Thymus (tissue), 11 donors: ENCODE measurements at regions not wholly inside any gene's neighbourhood (a gene's known extent, or its start where the extent isn't known, plus 50 kb on each side); places are given as distances from the start of the nearest gene placed in this dataset.

Experiments
- DNase-seq, 9 donors: peaks; one replicate each; pipeline ENCODE4 v3.0.0-alpha.2; 2013; ENCODE audit warnings: low spot score in 9 of 9, low read depth in 6 of 9, missing footprints in 1 of 9
- H3K27ac ChIP-seq, 2 donors: one replicate each; pipeline ENCODE4 v1.5.1; 2013; ENCODE audit warnings: control low read depth in 1 of 2, low read depth in 1 of 2, low read length in 1 of 2, mild to moderate bottlenecking in 1 of 2, moderate library complexity in 1 of 2
- H3K27me3 ChIP-seq, 2 donors: one replicate each; pipeline ENCODE4 v1.5.1; 2013; ENCODE audit warnings: low read length in 1 of 2; ENCODE audit not compliant: control insufficient read depth in 2 of 2, insufficient read depth in 1 of 2
- H3K36me3 ChIP-seq, 2 donors: one replicate each; pipeline ENCODE4 v1.5.1; 2013; ENCODE audit warnings: low read length in 1 of 2, mild to moderate bottlenecking in 1 of 2, moderate library complexity in 1 of 2; ENCODE audit not compliant: control insufficient read depth in 2 of 2, insufficient read depth in 2 of 2
- H3K4me1 ChIP-seq, 2 donors: one replicate each; pipeline ENCODE4 v1.5.1; 2013; ENCODE audit warnings: low read length in 2 of 2; ENCODE audit not compliant: control insufficient read depth in 2 of 2, insufficient read depth in 2 of 2
- H3K4me3 ChIP-seq, 2 donors: one replicate each; pipeline ENCODE4 v1.5.1; 2013; ENCODE audit warnings: low read length in 2 of 2, control low read depth in 1 of 2, mild to moderate bottlenecking in 1 of 2
- H3K9me3 ChIP-seq, 2 donors: one replicate each; pipeline ENCODE4 v1.5.1; 2013; ENCODE audit warnings: low read length in 1 of 2, mild to moderate bottlenecking in 1 of 2; ENCODE audit not compliant: control insufficient read depth in 2 of 2, insufficient read depth in 1 of 2
- WGBS: extraction: QIAGEN DNeasy Blood & Tissue Kit; methylation state at CpG from one replicate; pipeline ENCODE4 v1.1.7; 2013; 5-methylcytosine and 5-hydroxymethylcytosine counted together
- donor health status: healthy.

GRCh38 chr6:120303527-120303926 lies 954.0 kb upstream of the MAN1A1 start:
- WGBS = 94% methylated on average over 2 of the region's 2 CpGs
- H3K27me3 ChIP-seq = no peaks in the 10 kb centered on the region
- no peak overlapping the region for H3K4me3 ChIP-seq
- no peaks in the 10 kb centered on the region for H3K9me3 ChIP-seq
- no peaks in the 10 kb centered on the region for H3K4me1 ChIP-seq
- no peaks in the 10 kb centered on the region for H3K36me3 ChIP-seq
- H3K27ac ChIP-seq = no peak overlapping the region
- DNase-seq = no peak

- no peaks in the 10 kb centered on the region for H3K36me3 ChIP-seq
- no peak overlapping the region for H3K27ac ChIP-seq
- H3K27me3 ChIP-seq = no peaks in the 10 kb centered on the region
- WGBS = 94% methylated on average over 2 of the region's 2 CpGs
- no peak overlapping the region for H3K4me3 ChIP-seq
- no peaks in the 10 kb centered on the region for H3K4me1 ChIP-seq
- no peak for DNase-seq
- H3K9me3 ChIP-seq = no peaks in the 10 kb centered on the region
Observed at GRCh38 chr6:120302041-120302440, 952.5 kb upstream of the MAN1A1 start.

- Histone ChIP-seq H3K36me3 (no peaks in the 10 kb centered on the region), H3K9me3 (no peaks in the 10 kb centered on the region), H3K27ac (no peak overlapping the region), H3K27me3 (no peaks in the 10 kb centered on the region), H3K4me3 (no peak overlapping the region), H3K4me1 (no peaks in the 10 kb centered on the region)
- DNase-seq = no peak
- WGBS = 83% methylated on average over 1 of the region's 1 CpG
Observed at GRCh38 chr6:120290964-120291363, 941.4 kb upstream of the MAN1A1 start.

DNA sequence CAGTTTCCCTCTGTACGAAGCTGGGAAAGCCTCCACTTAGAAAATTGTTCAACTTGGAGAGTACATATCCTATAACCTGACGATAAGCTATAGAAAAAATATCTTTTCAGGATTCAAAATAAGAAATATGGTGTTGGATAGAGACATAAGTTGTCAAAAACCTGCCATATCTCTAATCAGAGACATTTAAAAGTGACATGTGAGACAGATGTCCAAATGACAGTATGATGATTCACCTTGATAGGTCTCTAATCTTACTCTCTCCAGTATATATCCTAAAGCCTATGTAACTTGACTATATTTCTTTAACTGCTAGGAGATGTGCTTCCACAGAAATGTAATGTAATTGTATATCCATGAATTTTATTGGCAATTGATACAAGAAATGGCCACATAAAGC lies 932.4 kb upstream of the MAN1A1 start:
- Histone ChIP-seq H3K27me3 (no peaks in the 10 kb centered on the region), H3K9me3 (no peaks in the 10 kb centered on the region), H3K36me3 (no peaks in the 10 kb centered on the region), H3K4me3 (no peak overlapping the region), H3K27ac (no peak overlapping the region), H3K4me1 (no peaks in the 10 kb centered on the region)
- 94% methylated on average over 2 of the region's 2 CpGs for WGBS
- DNase-seq = no peak

GRCh38 chr6:120279466-120280167 lies 930.1 kb upstream of the MAN1A1 start:
- DNase-seq = no peak
- no peaks in the 10 kb centered on the region for H3K4me1 ChIP-seq
- H3K4me3 ChIP-seq = no peak overlapping the region
- no peaks in the 10 kb centered on the region for H3K36me3 ChIP-seq
- 83% methylated on average over 4 of the region's 4 CpGs for WGBS
- H3K27ac ChIP-seq = no peak overlapping the region
- H3K9me3 ChIP-seq = no peaks in the 10 kb centered on the region
- no peaks in the 10 kb centered on the region for H3K27me3 ChIP-seq

GRCh38 chr6:120278689-120279396 lies 929.3 kb upstream of the MAN1A1 start:
- no peak overlapping the region for H3K4me3 ChIP-seq
- H3K36me3 ChIP-seq = no peaks in the 10 kb centered on the region
- H3K4me1 ChIP-seq = no peaks in the 10 kb centered on the region
- H3K9me3 ChIP-seq = no peaks in the 10 kb centered on the region
- H3K27ac ChIP-seq = no peak overlapping the region
- 82% methylated on average over 2 of the region's 2 CpGs for WGBS
- no peaks in the 10 kb centered on the region for H3K27me3 ChIP-seq
- no peak for DNase-seq

DNA sequence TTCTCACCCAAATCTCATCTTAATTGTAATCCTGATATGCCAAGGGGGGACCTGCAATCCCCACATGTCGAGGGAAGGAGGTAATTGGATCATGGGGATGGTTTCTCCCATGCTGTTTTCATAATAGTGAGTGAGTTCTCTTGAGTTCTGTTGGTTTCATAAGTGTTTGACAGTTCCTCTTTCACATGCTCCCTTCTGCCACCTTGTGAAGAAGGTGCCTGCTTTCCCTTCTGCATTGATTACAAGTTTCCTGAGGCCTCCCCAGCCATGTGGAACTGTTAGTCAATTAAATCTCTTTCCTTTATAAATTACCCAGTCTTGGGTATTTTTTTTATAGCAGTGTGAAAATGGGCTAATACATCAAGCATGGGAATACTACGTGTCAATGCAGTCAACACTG lies 925.0 kb upstream of the MAN1A1 start:
- H3K27ac ChIP-seq = no peak overlapping the region
- no peak overlapping the region for H3K4me3 ChIP-seq
- peaks cover 0 to 3% of the 10 kb centered on the region in 2 donors for H3K9me3 ChIP-seq
- H3K4me1 ChIP-seq = no peaks in the 10 kb centered on the region
- 71% methylated on average over 2 of the region's 2 CpGs for WGBS
- H3K36me3 ChIP-seq = no peaks in the 10 kb centered on the region
- no peaks in the 10 kb centered on the region for H3K27me3 ChIP-seq
- DNase-seq = no peak

DNA sequence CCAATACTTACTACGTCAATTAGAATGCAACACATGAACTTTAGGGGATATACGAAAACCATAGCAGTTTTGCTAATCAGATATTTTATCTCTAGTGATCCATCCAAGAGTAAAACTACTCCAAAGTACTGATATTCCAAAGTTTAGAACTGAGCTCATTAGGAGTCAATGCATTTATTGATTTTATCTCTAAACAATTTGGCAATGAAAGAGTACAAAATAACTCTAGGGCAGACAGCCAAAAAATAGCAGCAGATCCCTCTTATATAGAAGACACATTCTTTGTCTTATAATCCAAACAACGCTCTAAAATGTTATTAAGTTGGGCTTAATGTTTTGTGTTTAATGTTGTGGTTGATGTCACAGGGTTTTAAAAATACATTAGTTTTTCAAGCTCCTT lies 923.9 kb upstream of the MAN1A1 start:
- Histone ChIP-seq H3K36me3 (no peaks in the 10 kb centered on the region), H3K4me1 (no peaks in the 10 kb centered on the region), H3K27ac (no peak overlapping the region), H3K27me3 (no peaks in the 10 kb centered on the region), H3K9me3 (peaks cover 0 to 3% of the 10 kb centered on the region in 2 donors), H3K4me3 (no peak overlapping the region)
- DNase-seq = no peak
- WGBS = 94% methylated on average over 3 of the region's 3 CpGs

- Histone ChIP-seq H3K36me3 (no peaks in the 10 kb centered on the region), H3K27me3 (no peaks in the 10 kb centered on the region), H3K4me3 (no peak overlapping the region), H3K27ac (no peak overlapping the region), H3K9me3 (peaks cover 0 to 3% of the 10 kb centered on the region in 2 donors), H3K4me1 (no peaks in the 10 kb centered on the region)
- DNase-seq = no peak
Observed at GRCh38 chr6:120272038-120272437, 922.5 kb upstream of the MAN1A1 start.
